ENCODE measurements at regions not wholly inside any gene's neighbourhood (a gene's known extent, or its start where the extent isn't known, plus 50 kb on each side); places are given as distances from the start of the nearest gene placed in this dataset.

DNA sequence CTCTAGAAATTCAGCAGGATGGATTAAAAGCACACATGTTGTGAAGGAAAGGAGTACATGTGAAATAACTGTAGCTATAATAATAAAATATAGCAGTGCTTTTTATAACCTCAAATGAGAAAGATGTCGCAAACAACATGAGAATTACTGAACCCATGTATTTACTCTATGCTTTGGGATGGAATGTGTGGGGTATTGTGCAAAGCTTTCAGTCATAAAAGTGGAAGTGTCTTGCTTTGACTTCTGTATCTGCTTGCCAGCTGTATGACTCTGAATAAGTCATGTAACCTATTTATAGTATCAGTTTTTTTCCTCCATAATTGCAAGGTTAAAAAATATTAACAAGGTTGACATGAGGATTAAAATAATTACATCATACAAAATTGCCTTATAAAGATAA, 519.3 kb upstream of the CADM2 start:
- no peak for DNase-seq

DNA sequence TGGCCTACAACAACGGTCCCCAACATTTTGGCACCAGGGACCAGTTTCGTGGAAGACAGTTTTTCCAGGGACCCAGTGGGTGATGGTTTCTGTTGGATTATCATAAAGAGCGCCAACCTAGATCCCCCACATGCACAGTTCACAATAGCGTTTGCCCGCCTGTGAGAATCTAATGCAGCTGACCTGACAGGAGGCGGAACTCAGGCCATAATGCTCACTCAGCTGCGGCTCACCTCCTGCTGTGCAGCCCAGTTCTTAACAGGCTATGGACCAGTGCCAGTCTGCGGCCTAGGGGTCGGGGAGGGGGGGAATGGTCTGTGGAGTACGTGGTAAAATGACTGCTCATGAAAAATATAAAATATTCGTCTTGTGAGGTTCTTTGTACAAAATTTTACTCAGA, 518.5 kb upstream of the CADM2 start:
- DNase-seq: no peak

DNA sequence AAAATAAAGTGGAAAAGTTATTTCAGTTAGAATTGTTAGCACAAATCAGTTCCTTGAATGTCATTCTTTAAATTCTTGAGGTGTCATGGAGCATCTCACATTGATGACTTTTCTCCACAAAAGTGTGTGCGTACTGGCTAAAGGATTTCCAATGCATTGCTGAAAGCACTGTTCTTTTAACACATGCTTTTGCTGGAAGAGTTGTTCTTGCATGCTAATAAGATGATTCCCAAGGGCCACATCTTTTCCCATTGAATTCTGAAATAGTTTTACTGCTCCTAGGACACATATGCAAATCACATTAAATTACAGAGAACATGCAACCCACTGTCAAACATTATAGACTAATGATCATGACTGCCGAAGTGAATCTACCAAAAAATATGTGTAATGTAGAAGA, 516.3 kb upstream of the CADM2 start:
- no peak for DNase-seq

- no peak for DNase-seq
Measured at GRCh38 chr3:84444726-84445521, 513.9 kb upstream of the CADM2 start.

DNA sequence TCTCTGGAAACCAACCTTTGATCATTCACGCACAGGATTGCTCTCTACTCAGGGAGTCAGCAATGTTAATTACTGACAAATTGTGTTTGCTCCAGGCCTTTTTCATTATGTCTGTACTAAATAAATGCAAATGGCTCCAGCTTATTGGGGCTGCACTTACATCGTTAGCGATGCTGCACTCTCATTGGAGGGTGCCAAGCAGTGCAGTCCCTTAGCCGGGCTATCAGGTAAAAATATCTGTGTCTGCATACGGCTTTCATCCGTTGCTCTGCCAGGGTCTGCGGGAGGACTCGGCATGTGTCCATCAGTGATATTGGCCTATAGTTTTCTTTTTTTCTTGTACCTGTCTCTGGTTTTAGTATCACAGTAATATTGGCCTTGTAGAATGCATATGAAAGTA, 471.5 kb upstream of the CADM2 start:
- DNase-seq: no peak

- no peak for DNase-seq
Measured at GRCh38 chr3:84504761-84505160, 454.0 kb upstream of the CADM2 start.

- DNase-seq: no peak
Measured at GRCh38 chr3:84510007-84510406, 448.8 kb upstream of the CADM2 start.

- DNase-seq: no peak
Measured at GRCh38 chr3:84522893-84523292, 435.9 kb upstream of the CADM2 start.

GRCh38 chr3:84536916-84537315, 421.9 kb upstream of the CADM2 start:
- no peak for DNase-seq

- DNase-seq: no peak
Measured at GRCh38 chr3:84538597-84538996, 420.2 kb upstream of the CADM2 start.

GRCh38 chr3:84547207-84547606, 411.6 kb upstream of the CADM2 start:
- DNase-seq: no peak

GRCh38 chr3:84547971-84548970, 410.5 kb upstream of the CADM2 start:
- peak; percentile 62 for DNase-seq

DNA sequence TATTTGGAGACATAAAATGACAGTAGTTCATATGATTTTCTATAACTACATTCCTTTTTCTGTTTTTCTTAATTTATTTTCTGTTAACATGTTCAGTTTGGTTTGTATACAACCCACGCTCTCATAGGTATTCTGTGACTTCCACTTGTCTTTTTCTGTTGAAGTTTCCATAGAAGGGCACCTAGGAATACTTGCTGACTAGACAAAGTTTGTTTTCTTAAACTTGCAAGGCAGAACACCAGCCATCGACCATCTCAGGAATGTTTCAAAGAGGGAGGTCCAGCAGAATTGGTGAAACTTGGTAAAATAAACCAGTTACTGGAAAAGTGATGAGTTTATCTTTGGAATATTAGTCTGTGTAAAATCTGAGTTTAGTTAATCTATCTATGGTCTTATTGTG, 403.2 kb upstream of the CADM2 start:
- no peak for DNase-seq

DNA sequence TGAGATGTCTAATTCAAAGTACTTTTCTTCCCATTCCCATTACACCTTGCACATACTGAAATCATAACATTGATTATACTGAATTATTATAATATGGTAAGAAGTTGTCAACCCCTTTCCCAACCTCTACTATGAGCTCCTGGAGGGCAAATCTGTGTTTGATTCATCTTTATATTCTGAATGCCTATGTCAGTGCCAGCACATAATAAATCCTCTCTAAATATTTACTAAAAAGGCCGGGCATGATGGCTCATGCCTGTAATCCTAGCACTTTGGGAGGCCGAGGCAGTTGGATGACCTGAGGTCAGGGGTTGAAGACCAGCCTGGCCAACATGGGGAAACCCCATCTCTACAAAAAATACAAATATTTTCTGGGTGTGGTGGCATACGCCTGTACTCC, 392.5 kb upstream of the CADM2 start:
- DNase-seq: no peak

- DNase-seq: no peak
Measured at GRCh38 chr3:84567796-84568195, 391.0 kb upstream of the CADM2 start.

GRCh38 chr3:84573962-84574361, 384.8 kb upstream of the CADM2 start:
- no peak for DNase-seq

- no peak for DNase-seq
Measured at GRCh38 chr3:84586427-84586826, 372.4 kb upstream of the CADM2 start.

GRCh38 chr3:84600703-84601225, 358.0 kb upstream of the CADM2 start:
- DNase-seq: no peak

- DNase-seq: no peak
Measured at GRCh38 chr3:84601303-84601702, 357.5 kb upstream of the CADM2 start.

- DNase-seq: no peak
Measured at GRCh38 chr3:84621823-84622222, 337.0 kb upstream of the CADM2 start.

DNA sequence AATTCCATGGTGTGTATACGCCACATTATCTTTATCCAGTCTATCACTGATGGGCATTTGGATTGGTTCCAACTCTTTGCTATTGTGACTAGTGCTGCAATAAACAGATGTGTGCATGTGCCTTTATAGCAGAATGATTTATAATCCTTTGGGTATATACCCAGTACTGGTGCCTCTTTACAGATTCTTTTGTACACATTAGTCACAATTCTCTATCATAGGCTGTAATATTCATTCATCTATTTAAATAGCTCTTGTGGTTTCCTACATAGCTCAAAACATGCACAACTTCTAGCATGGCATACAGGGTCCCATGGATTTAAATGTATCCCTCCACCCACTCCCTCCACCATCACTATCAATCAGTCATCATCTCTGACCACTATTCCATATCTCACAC, 324.1 kb upstream of the CADM2 start:
- no peak for DNase-seq

DNA sequence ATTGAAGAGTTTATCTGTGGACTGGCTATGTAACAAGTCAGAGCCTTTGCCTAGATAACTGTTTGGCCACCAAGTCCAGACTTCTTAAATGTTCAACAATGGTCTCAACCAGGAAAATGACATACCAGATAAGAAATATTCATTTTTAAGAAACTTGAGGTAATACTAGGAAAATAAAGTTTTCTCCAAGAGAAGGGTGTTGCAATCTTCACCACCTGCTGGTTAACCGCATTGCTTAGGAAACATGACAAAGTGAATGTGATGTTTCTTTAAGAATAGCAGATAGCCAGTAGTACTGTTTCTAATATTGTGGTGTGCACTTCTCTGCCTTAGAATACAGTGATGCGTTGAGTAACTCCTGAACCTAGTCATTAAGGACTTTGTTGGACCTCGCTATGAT, 321.5 kb upstream of the CADM2 start:
- peak; percentile 56 for DNase-seq

DNA sequence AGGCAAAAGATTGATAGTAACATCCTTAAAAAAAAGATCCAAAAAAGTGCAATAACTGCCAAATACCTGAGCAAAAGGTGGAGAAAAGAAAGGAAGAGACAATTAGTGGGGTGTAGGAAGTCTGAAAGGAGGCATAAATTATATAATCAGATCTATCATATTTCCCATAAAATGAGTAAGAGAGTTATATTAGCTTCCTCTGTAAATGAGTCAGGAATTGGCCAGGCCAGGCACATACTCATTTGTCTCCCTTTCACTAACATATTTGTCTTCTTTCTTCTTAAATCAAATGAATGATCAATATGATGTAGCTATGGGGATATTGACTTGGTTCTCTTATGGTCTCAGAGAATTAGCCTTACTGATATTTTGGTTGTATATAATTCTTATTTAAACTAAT, 292.3 kb upstream of the CADM2 start:
- DNase-seq: no peak

DNA sequence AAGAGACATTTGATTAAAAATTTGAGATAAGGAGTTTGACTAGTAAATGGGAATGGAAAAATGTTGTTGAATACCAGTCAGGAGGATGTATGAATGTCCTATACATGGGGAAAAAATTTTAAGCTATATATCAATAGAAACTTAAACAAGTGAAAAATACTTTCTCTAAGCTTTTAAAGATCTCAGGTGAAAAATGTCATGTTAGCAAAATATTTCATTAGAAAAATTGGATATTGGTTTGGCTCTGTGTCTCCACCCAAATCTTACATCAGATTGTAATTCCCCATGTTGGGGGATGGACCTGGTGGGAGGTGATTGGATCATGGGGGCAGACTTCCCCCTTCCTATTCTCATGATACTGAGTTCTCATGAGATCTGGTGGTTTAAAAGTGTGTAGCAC, 279.6 kb upstream of the CADM2 start:
- no peak for DNase-seq

All from hematopoietic multipotent progenitor cell treated with erythropoietin and hydrocortisone succinate and interleukin-3 and kit ligand, for 4 days (in vitro differentiated cells).